ENCODE measurements at regions not wholly inside any gene's neighbourhood (a gene's known extent, or its start where the extent isn't known, plus 50 kb on each side); places are given as distances from the start of the nearest gene placed in this dataset.

DNA sequence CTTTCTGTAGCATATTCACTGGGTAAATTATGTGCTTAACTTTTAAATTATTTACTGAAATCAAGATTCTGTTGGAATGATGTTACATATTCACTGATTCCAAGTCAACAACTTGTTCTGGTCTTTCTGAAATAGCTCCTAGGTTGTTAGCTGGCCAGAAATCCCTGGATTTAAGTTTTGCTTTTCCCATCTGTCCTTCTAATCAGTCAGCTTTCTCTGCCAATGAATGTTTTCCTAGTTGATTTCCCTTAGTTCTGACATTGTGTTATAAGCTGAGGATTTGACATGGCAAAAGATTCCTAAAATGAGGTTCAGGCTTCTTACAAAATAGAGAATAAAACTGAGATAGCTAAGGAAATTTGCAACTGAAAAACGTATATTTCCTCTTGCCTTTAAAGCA lies 1479.6 kb downstream of the MRPL39 start:
- H4K20me1 ChIP-seq (ENCODE audit: insufficient read depth) = no peaks in the 10 kb centered on the region
- H3K27ac ChIP-seq (ENCODE audit: low read length) = no peak overlapping the region
- no peaks in the 10 kb centered on the region for H3K27me3 ChIP-seq (ENCODE audit: insufficient read depth, low read depth, low read length)
- H3K4me2 ChIP-seq (ENCODE audit: low read length) = no peak overlapping the region
- no peak overlapping the region for H3K9ac ChIP-seq (ENCODE audit: low read length)
- no peaks in the 10 kb centered on the region for H3F3A ChIP-seq (ENCODE audit: insufficient read depth, low read length, poor library complexity, severe bottlenecking)
- no peaks in the 10 kb centered on the region for H3K36me3 ChIP-seq (ENCODE audit: insufficient read depth, low read length)
- H3K4me3 ChIP-seq (ENCODE audit: low read length) = no peak overlapping the region
- no peaks in the 10 kb centered on the region for H3K9me2 ChIP-seq (ENCODE audit: insufficient read depth, low read length)
- H2AFZ ChIP-seq (ENCODE audit: low read depth, low read length) = no peak overlapping the region
- TF ChIP-seq TAF1 (IDR thresholded peaks at IDR 0.05; ENCODE audit: low read depth) (no peak), EP300 (conservative IDR thresholded peaks at IDR 0.05; ENCODE audit: poor library complexity, severe bottlenecking) (no peak), SMC3 (conservative IDR thresholded peaks at IDR 0.05; ENCODE audit: poor library complexity) (no peak), EZH2 (IDR thresholded peaks at IDR 0.05; ENCODE audit: borderline replicate concordance, insufficient read depth, low read length, poor library complexity, severe bottlenecking) (no peak), RAD21 (conservative IDR thresholded peaks at IDR 0.05) (no peak), MXI1 (conservative IDR thresholded peaks at IDR 0.05; ENCODE audit: poor library complexity, severe bottlenecking) (no peak), POLR2AphosphoS5 (IDR thresholded peaks at IDR 0.05) (no peak)
- TF ChIP-seq, protein P1, sequence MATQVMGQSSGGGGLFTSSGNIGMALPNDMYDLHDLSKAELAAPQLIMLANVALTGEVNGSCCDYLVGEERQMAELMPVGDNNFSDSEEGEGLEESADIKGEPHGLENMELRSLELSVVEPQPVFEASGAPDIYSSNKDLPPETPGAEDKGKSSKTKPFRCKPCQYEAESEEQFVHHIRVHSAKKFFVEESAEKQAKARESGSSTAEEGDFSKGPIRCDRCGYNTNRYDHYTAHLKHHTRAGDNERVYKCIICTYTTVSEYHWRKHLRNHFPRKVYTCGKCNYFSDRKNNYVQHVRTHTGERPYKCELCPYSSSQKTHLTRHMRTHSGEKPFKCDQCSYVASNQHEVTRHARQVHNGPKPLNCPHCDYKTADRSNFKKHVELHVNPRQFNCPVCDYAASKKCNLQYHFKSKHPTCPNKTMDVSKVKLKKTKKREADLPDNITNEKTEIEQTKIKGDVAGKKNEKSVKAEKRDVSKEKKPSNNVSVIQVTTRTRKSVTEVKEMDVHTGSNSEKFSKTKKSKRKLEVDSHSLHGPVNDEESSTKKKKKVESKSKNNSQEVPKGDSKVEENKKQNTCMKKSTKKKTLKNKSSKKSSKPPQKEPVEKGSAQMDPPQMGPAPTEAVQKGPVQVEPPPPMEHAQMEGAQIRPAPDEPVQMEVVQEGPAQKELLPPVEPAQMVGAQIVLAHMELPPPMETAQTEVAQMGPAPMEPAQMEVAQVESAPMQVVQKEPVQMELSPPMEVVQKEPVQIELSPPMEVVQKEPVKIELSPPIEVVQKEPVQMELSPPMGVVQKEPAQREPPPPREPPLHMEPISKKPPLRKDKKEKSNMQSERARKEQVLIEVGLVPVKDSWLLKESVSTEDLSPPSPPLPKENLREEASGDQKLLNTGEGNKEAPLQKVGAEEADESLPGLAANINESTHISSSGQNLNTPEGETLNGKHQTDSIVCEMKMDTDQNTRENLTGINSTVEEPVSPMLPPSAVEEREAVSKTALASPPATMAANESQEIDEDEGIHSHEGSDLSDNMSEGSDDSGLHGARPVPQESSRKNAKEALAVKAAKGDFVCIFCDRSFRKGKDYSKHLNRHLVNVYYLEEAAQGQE (IDR thresholded peaks at IDR 0.05; ENCODE audit: borderline replicate concordance) = no peak
- TF ChIP-seq, protein P2, sequence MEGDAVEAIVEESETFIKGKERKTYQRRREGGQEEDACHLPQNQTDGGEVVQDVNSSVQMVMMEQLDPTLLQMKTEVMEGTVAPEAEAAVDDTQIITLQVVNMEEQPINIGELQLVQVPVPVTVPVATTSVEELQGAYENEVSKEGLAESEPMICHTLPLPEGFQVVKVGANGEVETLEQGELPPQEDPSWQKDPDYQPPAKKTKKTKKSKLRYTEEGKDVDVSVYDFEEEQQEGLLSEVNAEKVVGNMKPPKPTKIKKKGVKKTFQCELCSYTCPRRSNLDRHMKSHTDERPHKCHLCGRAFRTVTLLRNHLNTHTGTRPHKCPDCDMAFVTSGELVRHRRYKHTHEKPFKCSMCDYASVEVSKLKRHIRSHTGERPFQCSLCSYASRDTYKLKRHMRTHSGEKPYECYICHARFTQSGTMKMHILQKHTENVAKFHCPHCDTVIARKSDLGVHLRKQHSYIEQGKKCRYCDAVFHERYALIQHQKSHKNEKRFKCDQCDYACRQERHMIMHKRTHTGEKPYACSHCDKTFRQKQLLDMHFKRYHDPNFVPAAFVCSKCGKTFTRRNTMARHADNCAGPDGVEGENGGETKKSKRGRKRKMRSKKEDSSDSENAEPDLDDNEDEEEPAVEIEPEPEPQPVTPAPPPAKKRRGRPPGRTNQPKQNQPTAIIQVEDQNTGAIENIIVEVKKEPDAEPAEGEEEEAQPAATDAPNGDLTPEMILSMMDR (IDR thresholded peaks at IDR 0.05; ENCODE audit: poor library complexity, severe bottlenecking) = no peak
- H3K9me3 ChIP-seq (ENCODE audit: low read length) = no peaks in the 10 kb centered on the region
- H3K79me2 ChIP-seq (replicated peaks; ENCODE audit: insufficient read depth, low read length) = no peaks in the 10 kb centered on the region

DNA sequence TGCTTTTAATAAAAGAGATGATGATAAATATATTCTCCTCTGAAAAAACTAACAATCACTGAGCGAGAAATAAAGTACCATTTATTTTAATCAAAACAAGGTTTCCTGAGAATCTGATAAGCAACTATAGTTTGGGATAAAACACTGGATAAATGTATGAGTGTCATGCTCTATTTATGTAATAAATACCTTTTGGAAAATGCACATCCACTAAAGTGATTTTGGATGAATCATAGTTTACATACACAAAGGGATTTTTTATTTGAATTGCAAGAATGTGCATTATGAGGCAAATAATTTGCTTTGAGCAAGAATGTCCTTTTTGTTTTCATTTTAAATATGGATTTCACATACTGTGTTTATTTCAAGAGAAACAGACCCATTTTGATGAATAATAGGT lies 1483.5 kb downstream of the MRPL39 start:
- no peaks in the 10 kb centered on the region for H3K27me3 ChIP-seq (ENCODE audit: insufficient read depth, low read depth, low read length)
- no peaks in the 10 kb centered on the region for H3K9me3 ChIP-seq (ENCODE audit: low read length)
- no peaks in the 10 kb centered on the region for H3K9me2 ChIP-seq (ENCODE audit: insufficient read depth, low read length)
- no peak overlapping the region for H3K9ac ChIP-seq (ENCODE audit: low read length)
- H3K4me2 ChIP-seq (ENCODE audit: low read length) = no peak overlapping the region
- no peak overlapping the region for H2AFZ ChIP-seq (ENCODE audit: low read depth, low read length)
- H3F3A ChIP-seq (ENCODE audit: insufficient read depth, low read length, poor library complexity, severe bottlenecking) = no peaks in the 10 kb centered on the region
- TF ChIP-seq RAD21 (conservative IDR thresholded peaks at IDR 0.05) (no peak), POLR2AphosphoS5 (IDR thresholded peaks at IDR 0.05) (no peak), SMC3 (conservative IDR thresholded peaks at IDR 0.05; ENCODE audit: poor library complexity) (no peak), MXI1 (conservative IDR thresholded peaks at IDR 0.05; ENCODE audit: poor library complexity, severe bottlenecking) (no peak), TAF1 (IDR thresholded peaks at IDR 0.05; ENCODE audit: low read depth) (no peak)
- TF ChIP-seq, protein P1 (IDR thresholded peaks at IDR 0.05; ENCODE audit: borderline replicate concordance) = no peak
- H4K20me1 ChIP-seq (ENCODE audit: insufficient read depth) = no peaks in the 10 kb centered on the region
- no peaks in the 10 kb centered on the region for H3K36me3 ChIP-seq (ENCODE audit: insufficient read depth, low read length)
- no peak overlapping the region for H3K27ac ChIP-seq (ENCODE audit: low read length)
- no peaks in the 10 kb centered on the region for H3K79me2 ChIP-seq (replicated peaks; ENCODE audit: insufficient read depth, low read length)
- H3K4me3 ChIP-seq (ENCODE audit: low read length) = no peak overlapping the region

Measured in neural cell (in vitro differentiated cells).